Calu3 (cell line): ENCODE measurements at regions not wholly inside any gene's neighbourhood (a gene's known extent, or its start where the extent isn't known, plus 50 kb on each side); places are given as distances from the start of the nearest gene placed in this dataset.

Experiments
- BruUV-seq: library from RNA; stranded (reverse); fragments of 400-500 nt; replicated peaks from 2 replicates; lab custom pipeline; 2021; lab: Mats Ljungman, UMichigan
- CTCF ChIA-PET: fragments of 300-600 bp; sonication (Branson Sonifier 250); formaldehyde crosslinking; loops from one replicate; lab custom pipeline; 2022; ENCODE audit warnings: antibody characterized with exemption; lab: Charles Lee
- DNase-seq: peaks from one replicate; pipeline ENCODE4 v3.0.0; 2022
- H3K27ac Mint-ChIP-seq: one replicate; pipeline ENCODE4 v1.8.0; 2022; ENCODE audit warnings: mixed read lengths; ENCODE audit not compliant: unreplicated experiment
- H3K27me3 Mint-ChIP-seq: one replicate; pipeline ENCODE4 v1.8.0; 2022; ENCODE audit warnings: mixed read lengths; ENCODE audit not compliant: unreplicated experiment
- H3K36me3 Mint-ChIP-seq: one replicate; pipeline ENCODE4 v1.8.0; 2022; ENCODE audit warnings: mild to moderate bottlenecking, moderate library complexity, mixed read lengths; ENCODE audit not compliant: insufficient read depth, unreplicated experiment
- H3K4me1 Mint-ChIP-seq: one replicate; pipeline ENCODE4 v1.8.0; 2022; ENCODE audit warnings: mild to moderate bottlenecking, low read depth, mixed read lengths; ENCODE audit not compliant: unreplicated experiment
- H3K4me3 Mint-ChIP-seq: one replicate; pipeline ENCODE4 v1.8.0; 2022; ENCODE audit warnings: mild to moderate bottlenecking, low read depth, moderate library complexity, mixed read lengths; ENCODE audit not compliant: unreplicated experiment
- H3K9me3 Mint-ChIP-seq: one replicate; pipeline ENCODE4 v1.8.0; 2022; ENCODE audit warnings: low read depth, mixed read lengths; ENCODE audit not compliant: unreplicated experiment
- intact Hi-C: fragments of 100-400 bp; cut with micrococcal nuclease; formaldehyde crosslinking; loops from one replicate; pipeline ENCODE4 v1.10.0; 2022; ENCODE audit not compliant: unreplicated experiment
- TF ChIP-seq, protein P1 (sequence below): fragments of 200-600 bp; IDR thresholded peaks from one replicate; pipeline ENCODE4 v1.8.0; 2022; ENCODE audit warnings: antibody characterized with exemption; ENCODE audit not compliant: unreplicated experiment

DNA sequence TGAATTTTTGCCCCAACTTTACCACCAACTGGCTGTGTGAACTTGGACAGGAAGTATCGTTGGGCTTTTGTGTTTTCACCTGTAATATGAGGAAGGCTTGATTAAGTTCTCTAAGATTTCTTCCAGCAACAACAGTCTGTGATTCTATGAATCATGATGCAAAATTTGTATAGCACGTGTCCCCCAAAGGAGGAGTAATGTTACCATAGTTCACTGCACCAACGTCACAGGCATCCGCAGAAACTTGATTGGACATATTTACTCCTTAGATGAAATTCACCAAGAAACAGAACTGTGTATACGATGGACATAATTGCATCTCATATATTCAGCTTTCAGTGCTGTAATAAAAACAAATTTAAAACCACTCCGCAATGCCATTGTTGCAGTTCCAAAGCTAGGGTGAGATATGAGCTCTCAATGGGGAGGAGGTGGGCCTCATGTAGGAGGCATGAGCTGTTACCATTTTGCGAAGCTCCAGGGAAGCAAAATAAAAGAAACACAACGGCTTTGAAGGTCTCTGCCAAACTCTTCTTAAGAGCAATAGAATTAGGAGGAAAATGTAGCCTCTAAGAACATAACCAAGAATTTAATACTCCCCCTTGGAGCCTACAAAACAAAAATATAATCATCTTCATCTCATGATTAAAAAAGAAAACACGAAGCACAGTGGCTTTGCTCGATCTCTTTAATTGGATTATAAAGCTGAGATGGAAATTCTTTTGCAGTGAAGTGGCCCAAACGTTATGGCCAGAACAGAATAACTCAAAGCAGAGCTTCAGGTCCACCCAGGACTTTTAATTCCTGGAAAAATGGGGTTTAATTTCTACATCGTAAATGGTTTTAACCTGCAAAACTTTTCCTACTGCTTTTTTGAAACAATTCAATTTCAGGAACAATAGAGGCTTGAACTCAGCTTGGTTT lies 80.7 kb downstream of the CHST2 start:
- no peak overlapping the region for H3K4me3 Mint-ChIP-seq

DNA sequence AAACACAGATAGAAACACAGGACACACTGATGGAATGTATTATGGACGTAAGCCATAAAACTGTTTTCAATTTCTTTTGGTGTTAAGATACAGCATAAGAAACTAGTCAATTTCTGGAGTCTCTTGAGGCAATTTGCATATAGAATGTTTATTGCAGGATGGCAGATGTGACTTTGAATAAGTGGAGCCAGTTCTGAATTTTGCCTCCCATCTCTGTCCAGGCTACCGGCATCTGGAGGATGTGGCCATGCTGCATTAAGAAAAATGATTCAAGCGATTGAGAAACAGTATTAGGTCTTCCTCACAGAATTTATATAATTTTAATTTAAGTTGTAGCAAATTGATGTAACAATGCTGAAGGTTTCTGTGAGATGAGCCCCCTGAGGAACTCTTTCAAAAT lies 81.5 kb downstream of the CHST2 start:
- H3K27ac Mint-ChIP-seq: no peak overlapping the region
- no peak overlapping the region for H3K4me3 Mint-ChIP-seq
- H3K4me1 Mint-ChIP-seq: no peaks in the 10 kb centered on the region
- TF ChIP-seq, protein P1, sequence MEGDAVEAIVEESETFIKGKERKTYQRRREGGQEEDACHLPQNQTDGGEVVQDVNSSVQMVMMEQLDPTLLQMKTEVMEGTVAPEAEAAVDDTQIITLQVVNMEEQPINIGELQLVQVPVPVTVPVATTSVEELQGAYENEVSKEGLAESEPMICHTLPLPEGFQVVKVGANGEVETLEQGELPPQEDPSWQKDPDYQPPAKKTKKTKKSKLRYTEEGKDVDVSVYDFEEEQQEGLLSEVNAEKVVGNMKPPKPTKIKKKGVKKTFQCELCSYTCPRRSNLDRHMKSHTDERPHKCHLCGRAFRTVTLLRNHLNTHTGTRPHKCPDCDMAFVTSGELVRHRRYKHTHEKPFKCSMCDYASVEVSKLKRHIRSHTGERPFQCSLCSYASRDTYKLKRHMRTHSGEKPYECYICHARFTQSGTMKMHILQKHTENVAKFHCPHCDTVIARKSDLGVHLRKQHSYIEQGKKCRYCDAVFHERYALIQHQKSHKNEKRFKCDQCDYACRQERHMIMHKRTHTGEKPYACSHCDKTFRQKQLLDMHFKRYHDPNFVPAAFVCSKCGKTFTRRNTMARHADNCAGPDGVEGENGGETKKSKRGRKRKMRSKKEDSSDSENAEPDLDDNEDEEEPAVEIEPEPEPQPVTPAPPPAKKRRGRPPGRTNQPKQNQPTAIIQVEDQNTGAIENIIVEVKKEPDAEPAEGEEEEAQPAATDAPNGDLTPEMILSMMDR: no peak
- CTCF ChIA-PET: interaction anchor here (0.6 to 1.2 kb wide), 2 partner anchors 9 to 53 kb away, joined by 3 to 5 read pairs; no protein-coding TSS in a partner anchor
- no TSS peak for BruUV-seq
- no peaks in the 10 kb centered on the region for H3K27me3 Mint-ChIP-seq
- H3K9me3 Mint-ChIP-seq: no peaks in the 10 kb centered on the region
- DNase-seq: no peak
- no peaks in the 10 kb centered on the region for H3K36me3 Mint-ChIP-seq
- intact Hi-C loops: no loop called here

More for the DNA sequence above, 80.7 kb downstream of the CHST2 start:
- DNase-seq: no peak
- Mint-ChIP-seq H3K36me3 (no peaks in the 10 kb centered on the region), H3K9me3 (no peaks in the 10 kb centered on the region), H3K27ac (no peak overlapping the region), H3K27me3 (no peaks in the 10 kb centered on the region), H3K4me1 (no peaks in the 10 kb centered on the region)
- CTCF ChIA-PET: interaction anchor here (1.2 kb wide), 1 partner anchor 8 kb away, joined by 3 read pairs; no protein-coding TSS in a partner anchor
- intact Hi-C loops: no loop called here
- TF ChIP-seq, protein P1: no peak
- no TSS peak for BruUV-seq

DNA sequence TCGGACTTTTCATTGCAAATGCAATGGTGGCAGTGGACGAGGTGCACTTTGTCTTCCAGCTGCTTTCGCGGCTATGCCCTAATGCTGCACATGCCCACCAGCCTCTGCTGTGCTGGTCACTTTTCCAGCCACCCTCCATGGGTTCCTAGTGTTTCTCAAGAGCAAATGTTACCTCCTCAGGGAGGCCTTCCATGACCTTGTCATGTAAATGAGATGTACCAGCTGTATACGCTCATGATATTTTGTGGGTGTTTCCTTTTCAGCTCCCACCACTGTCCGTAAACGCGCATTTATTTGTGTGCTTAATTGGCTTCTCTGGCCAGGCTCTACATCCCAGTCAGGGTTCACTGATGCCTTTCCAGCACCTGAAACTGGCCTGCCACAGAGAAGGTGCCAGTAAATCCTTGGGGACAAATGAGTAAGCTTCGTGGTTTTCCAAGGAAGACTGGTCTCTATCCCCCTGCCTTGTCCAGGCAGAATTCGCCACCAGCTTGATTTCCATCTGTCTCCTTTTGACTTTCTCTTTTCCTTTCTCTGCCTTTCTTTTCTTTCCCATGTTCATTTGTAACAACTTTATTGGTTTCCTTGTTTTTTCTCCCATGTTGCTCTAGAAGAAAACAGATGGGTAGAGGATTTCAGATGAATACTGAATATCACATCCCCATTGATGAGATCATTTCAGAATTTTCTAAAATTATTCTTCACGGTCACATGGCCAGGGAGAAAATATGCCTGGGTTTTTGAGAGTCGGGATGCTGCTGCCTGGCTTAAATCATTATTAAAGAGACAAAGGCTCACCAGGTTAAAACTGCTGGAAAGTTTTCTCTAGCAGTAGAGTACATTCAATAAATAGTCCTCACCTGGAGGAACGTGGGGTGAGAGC lies 82.5 kb downstream of the CHST2 start:
- H3K36me3 Mint-ChIP-seq: no peaks in the 10 kb centered on the region

DNA sequence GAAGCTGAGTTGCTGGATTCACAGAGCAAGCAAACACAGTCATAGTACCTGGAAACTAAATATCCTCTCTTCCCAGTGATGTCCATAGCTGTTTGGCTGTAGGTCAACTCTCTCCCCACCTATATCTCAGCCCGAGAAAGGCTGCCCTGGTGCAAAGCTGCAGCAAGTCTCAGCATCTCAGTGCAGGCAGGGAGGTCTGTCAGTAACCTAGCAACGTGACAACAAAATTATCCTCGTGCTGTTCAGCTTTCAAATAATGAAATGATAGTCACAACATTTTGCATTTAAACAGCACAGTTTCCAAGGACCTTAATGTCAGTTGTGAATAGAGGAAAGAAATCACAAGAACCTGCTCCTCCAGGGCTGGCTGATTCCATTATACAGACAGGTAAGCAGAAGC lies 83.6 kb downstream of the CHST2 start:
- no peaks in the 10 kb centered on the region for H3K9me3 Mint-ChIP-seq
- TF ChIP-seq, protein P1: no peak
- no peak for DNase-seq
- CTCF ChIA-PET: no interaction called here
- no peaks in the 10 kb centered on the region for H3K36me3 Mint-ChIP-seq
- H3K27me3 Mint-ChIP-seq: no peaks in the 10 kb centered on the region
- no peak overlapping the region for H3K27ac Mint-ChIP-seq
- no TSS peak for BruUV-seq
- intact Hi-C loops: no loop called here
- no peak overlapping the region for H3K4me3 Mint-ChIP-seq
- H3K4me1 Mint-ChIP-seq: no peaks in the 10 kb centered on the region

More for the DNA sequence above, 82.5 kb downstream of the CHST2 start:
- H3K4me1 Mint-ChIP-seq: no peaks in the 10 kb centered on the region
- no peak overlapping the region for H3K4me3 Mint-ChIP-seq
- DNase-seq: no peak
- intact Hi-C loops: no loop called here
- no TSS peak for BruUV-seq
- H3K27ac Mint-ChIP-seq: no peak overlapping the region
- H3K9me3 Mint-ChIP-seq: no peaks in the 10 kb centered on the region
- no peaks in the 10 kb centered on the region for H3K27me3 Mint-ChIP-seq
- TF ChIP-seq, protein P1: no peak
- CTCF ChIA-PET: interaction anchor here (0.6 kb wide), 1 partner anchor 54 kb away, joined by 5 read pairs; no protein-coding TSS in a partner anchor
